GM19239 (cell line): ENCODE measurements at regions not wholly inside any gene's neighbourhood (a gene's known extent, or its start where the extent isn't known, plus 50 kb on each side); places are given as distances from the start of the nearest gene placed in this dataset.
A peak's percentile ranks its signal among the peaks of the same experiment; 100 is the strongest.
"Not testable (repeated sequence)": the region's sequence is repeated elsewhere in the genome, so short reads cannot be mapped to it uniquely, and the experiment has no call there.

Experiments used
- DNase-seq: peaks from one replicate; pipeline ENCODE4 v3.0.0; 2011; ENCODE audit warnings: low spot score; ENCODE audit not compliant: insufficient read length
- FAIRE-seq: peaks from 2 replicates; lab custom pipeline; 2011; peaks lifted over from hg19 to GRCh38; lab: Jason Lieb, UNC

GRCh38 chr12:38384816-38385378 is 68.3 kb downstream of the ALG10B start:
- DNase-seq = no peak
- no peak for FAIRE-seq

GRCh38 chr12:38385486-38385885 is 68.9 kb downstream of the ALG10B start:
- DNase-seq (no peak), FAIRE-seq (no peak)

DNA sequence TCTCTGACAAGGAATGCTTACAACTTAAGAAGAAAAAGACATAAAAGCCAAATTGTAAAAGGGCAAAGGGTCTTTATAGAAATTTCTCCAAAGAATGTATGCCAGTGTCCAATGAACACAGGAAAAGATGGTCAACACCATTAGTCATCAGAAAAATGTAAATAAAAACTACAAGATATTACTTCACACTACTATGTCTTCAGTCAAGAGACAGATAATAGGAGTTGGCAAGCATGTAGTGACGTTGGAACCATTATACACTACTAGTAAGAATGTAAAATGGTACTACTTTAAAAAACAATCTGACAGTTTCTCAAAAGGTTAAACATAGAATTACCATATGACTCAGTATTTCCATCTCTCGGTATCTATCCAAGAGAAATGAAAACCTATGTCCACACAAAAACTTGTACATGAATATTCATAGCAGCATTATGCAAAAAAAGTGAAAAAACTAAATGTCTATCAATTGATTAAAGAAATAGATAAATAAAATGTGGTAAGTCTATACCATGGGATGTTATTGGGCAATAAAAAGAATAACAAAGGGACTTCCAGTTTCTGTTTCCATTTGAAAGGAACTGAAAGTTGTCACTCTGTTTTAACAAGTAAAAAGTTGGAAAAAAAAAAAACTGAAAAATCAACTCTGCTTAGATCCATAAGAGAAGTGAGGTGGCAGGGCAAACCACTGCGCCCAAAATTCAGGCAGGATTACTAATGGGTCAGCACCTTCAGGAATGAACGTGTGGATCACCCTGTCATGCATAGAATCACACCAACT is 69.8 kb downstream of the ALG10B start:
- DNase-seq = no peak
- peak; percentile 28 for FAIRE-seq

DNA sequence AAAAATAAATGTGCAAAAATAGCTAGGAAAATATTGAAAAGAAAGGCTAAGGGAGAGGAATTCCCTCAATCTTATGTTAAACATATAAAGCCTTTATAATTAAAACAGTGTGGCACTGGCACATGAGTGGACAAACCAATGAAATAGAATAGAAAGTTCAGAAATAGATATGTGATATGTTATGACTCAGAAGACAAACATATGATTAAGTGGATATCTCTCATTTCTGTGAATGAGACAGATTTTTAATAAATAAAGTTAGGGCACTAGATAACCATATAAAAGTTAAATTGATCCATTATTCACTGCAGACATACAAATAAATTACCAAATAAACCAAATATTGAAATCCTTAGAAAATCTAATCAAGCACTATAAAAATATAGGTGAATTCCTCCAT is 73.0 kb downstream of the ALG10B start:
- no peak for DNase-seq
- no peak for FAIRE-seq

GRCh38 chr12:38391007-38391406 is 74.4 kb downstream of the ALG10B start:
- FAIRE-seq (no peak), DNase-seq (no peak)

GRCh38 chr12:38392554-38393144 is 76.1 kb downstream of the ALG10B start:
- DNase-seq = no peak
- FAIRE-seq = no peak

DNA sequence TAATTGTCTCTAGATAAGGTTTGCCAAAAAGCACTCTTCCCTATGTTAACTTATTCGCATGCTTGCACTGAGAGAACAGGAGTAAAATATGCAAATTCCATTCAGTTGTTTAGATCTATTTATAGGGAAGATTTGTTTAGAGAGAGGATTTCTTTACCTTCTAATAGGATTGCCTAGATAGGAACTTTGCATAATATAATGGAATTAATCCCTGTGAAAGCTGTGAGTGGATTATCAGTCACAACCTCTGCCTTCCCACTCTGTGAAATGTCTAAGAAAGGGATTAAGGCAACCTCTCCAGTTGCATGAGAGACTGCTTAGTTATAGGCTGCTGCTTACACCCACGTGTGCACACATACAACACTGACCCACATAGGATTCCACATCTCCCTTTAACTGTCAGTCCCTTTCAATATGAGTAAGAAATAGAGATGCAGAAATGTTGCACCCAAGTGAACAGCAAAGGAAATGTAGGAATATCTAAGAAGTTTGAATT is 83.2 kb downstream of the ALG10B start:
- no peak for DNase-seq
- FAIRE-seq = no peak

- DNase-seq (no peak), FAIRE-seq (no peak)
Measured at GRCh38 chr12:38402811-38403210, 86.2 kb downstream of the ALG10B start.

DNA sequence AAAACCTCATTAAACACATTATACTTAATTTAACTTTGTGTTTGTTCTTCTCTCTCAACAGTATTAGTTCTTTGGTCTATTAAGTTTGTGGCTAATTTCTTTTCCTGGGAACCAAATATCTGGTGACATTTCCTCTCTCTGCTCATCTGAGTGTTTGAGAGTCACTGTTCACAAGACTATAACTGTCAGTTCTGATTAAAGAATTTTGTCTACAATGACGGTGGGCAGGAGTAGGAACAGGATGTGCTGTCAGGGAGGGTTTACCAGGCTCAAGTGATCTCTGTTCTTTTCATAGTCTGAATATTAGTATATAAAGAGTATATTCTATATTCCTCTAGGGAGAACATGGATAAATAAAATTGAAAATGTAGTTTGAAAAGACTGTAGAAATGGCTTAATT is 92.9 kb downstream of the ALG10B start:
- DNase-seq (no peak), FAIRE-seq (no peak)

GRCh38 chr12:38411426-38411825 is 94.9 kb downstream of the ALG10B start:
- FAIRE-seq (no peak), DNase-seq (no peak)

DNA sequence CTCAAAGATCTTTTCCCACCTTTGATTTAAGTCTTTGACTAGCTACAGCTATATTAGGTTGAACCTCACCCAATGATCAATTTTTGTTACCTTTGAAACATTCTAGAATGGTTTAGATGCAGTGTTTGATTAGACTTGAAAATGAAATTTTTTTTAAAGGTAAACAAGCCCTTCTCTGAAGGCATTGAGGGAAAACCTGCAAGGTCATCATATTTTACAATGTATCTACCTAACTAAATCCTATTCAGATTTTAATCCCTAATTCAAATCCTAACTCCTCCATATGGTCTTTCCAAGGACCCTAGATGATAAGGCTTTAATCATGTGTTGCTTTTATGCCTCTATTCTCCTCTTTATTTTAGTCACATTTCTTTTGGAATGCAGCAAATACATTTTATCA is 95.4 kb downstream of the ALG10B start:
- no peak for FAIRE-seq
- no peak for DNase-seq

DNA sequence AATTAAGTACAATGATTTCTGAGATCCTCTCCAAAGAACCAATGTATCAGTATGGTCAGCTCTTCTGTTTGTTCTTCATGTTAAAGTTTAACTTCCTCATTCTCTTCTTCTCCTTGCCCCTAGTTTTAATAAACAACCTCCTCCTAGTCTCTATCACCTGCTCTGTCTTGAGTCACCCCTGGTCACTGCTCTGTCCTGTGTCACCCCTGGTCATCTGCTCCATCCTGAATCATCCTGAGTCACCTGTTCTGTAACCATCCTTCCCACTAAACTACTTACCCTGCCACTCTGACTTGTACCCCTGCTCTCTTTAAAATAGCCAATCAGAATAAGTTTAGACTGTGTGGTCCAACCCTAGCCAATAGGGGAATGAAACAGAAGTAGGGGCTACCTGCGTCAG is 100.5 kb downstream of the ALG10B start:
- FAIRE-seq (no peak), DNase-seq (no peak)

- FAIRE-seq = no peak
Measured at GRCh38 chr12:38424436-38424835, 107.9 kb downstream of the ALG10B start.

GRCh38 chr12:38427442-38427841 is 110.9 kb downstream of the ALG10B start:
- DNase-seq (no peak), FAIRE-seq (no peak)

More at GRCh38 chr12:38424436-38424835, 107.9 kb downstream of the ALG10B start:
- no peak for DNase-seq

GRCh38 chr12:38431921-38432320 is 115.3 kb downstream of the ALG10B start:
- FAIRE-seq = no peak

DNA sequence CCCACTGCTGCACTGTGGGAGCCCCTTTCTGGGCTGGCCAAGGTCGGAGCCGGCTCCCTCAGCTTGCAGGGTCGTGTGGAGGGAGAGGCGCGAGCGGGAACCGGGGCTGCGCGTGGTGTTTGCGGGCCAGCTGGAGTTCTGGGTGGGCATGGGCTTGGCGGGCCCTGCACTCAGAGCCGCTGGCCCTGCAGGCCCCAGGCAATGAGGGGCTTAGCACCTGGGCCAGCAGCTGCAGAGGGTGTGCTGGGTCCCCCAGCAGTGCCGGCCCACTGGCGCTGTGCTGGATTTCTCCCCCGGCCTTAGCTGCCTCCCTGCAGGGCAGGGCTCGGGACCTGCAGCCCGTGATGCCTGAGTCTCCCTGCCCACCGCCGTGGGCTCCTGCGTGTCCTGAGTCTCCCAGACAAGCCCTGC is 125.3 kb downstream of the ALG10B start:
- not testable (repeated sequence) for DNase-seq, FAIRE-seq

More at GRCh38 chr12:38431921-38432320, 115.3 kb downstream of the ALG10B start:
- DNase-seq = no peak

GRCh38 chr12:38445040-38445439 is 128.5 kb downstream of the ALG10B start:
- DNase-seq (no peak), FAIRE-seq (no peak)

- DNase-seq = no peak
- no peak for FAIRE-seq
Measured at GRCh38 chr12:38448991-38449390, 132.4 kb downstream of the ALG10B start.

GRCh38 chr12:38456537-38457120 is 140.1 kb downstream of the ALG10B start:
- FAIRE-seq (no peak), DNase-seq (no peak)

DNA sequence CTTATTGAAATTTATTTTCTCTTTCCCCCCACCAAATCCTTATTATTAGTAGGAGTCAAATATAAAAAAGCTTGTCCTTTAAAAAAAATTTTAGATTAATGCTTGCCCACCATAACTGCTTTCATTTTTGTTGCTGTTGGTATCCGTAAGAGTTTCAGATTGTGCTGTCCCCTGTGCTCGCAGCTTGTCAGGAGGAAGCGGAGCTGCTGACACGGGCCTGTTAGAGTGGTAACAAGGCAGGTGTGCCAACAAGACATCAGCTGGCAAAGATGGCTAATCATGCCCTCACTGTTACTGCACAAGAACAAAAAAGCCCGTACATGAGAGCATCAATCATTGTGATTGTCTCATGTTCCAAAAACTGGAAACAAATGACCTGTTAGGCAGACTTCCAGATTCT is 148.4 kb downstream of the ALG10B start:
- no peak for FAIRE-seq

GRCh38 chr12:38469715-38470114 is 153.1 kb downstream of the ALG10B start:
- no peak for DNase-seq
- FAIRE-seq = no peak

More for the DNA sequence above, 148.4 kb downstream of the ALG10B start:
- no peak for DNase-seq
